OCI-LY7 (cell line): ENCODE measurements at regions not wholly inside any gene's neighbourhood (a gene's known extent, or its start where the extent isn't known, plus 50 kb on each side); places are given as distances from the start of the nearest gene placed in this dataset.

Experiments used
- EZH2phosphoT487 ChIP-seq: fragments of 200-600 bp; sonication (generic); IDR thresholded peaks from 2 replicates; pipeline ENCODE4 v1.6.1; 2018; ENCODE audit warnings: low read depth, borderline replicate concordance, mild to moderate bottlenecking, mixed run types, antibody characterized with exemption, low read length, moderate library complexity, mixed read lengths
- TF ChIP-seq, protein P1 (sequence below): fragments of 200-600 bp; sonication (generic); conservative IDR thresholded peaks from 2 replicates; pipeline ENCODE4 v1.5.1; 2014; ENCODE audit warnings: mild to moderate bottlenecking, antibody characterized with exemption, low read length, moderate library complexity, mixed read lengths

- TF ChIP-seq, protein P1, sequence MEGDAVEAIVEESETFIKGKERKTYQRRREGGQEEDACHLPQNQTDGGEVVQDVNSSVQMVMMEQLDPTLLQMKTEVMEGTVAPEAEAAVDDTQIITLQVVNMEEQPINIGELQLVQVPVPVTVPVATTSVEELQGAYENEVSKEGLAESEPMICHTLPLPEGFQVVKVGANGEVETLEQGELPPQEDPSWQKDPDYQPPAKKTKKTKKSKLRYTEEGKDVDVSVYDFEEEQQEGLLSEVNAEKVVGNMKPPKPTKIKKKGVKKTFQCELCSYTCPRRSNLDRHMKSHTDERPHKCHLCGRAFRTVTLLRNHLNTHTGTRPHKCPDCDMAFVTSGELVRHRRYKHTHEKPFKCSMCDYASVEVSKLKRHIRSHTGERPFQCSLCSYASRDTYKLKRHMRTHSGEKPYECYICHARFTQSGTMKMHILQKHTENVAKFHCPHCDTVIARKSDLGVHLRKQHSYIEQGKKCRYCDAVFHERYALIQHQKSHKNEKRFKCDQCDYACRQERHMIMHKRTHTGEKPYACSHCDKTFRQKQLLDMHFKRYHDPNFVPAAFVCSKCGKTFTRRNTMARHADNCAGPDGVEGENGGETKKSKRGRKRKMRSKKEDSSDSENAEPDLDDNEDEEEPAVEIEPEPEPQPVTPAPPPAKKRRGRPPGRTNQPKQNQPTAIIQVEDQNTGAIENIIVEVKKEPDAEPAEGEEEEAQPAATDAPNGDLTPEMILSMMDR, result no peak
- no peak for TF ChIP-seq EZH2phosphoT487
These were observed 63.6 kb upstream of the SYNDIG1 start for GRCh38 chr20:24405810-24406209.
